Activated T-cell treated with anti-CD3 and anti-CD28 coated beads, Interleukin-2, amount 50 U/mL, for 48 hours (primary cell): ENCODE measurements at regions not wholly inside any gene's neighbourhood (a gene's known extent, or its start where the extent isn't known, plus 50 kb on each side); places are given as distances from the start of the nearest gene placed in this dataset.

Experiments
- DNase-seq, 2 experiments: peaks; one replicate each; pipeline ENCODE4 v3.0.0-alpha.2; 2020

- DNase-seq = no peak
These were observed 336.4 kb downstream of the CDH26 start for GRCh38 chr20:60294632-60295031.

- no peak for DNase-seq
These were observed 337.0 kb downstream of the CDH26 start for GRCh38 chr20:60295214-60295613.

- no peak for DNase-seq
These were observed 339.4 kb downstream of the CDH26 start for GRCh38 chr20:60297649-60298048.

DNA sequence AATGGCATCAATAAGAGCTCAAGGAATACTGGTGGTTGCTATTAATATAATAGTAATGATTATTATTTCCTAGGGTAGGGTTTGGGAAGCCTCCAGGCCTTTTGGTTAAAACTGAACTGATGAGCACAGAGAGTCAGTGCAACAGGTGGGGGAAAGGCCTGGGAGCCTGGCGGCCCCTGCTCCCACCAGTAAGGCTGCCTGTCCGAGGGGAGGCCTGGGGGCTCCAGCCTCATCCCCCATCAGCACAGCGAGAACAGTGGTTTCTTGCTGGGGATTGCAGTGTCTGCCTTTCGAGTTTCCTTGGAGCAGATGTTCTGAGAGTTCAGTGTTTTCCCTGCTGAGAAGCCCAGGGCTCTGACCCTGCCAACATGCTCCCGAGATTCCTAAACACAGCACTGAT is 340.4 kb downstream of the CDH26 start:
- DNase-seq = no peak

GRCh38 chr20:60299951-60300350 is 341.7 kb downstream of the CDH26 start:
- no peak for DNase-seq

GRCh38 chr20:60300374-60300773 is 342.2 kb downstream of the CDH26 start:
- no peak for DNase-seq

GRCh38 chr20:60302875-60303274 is 344.7 kb downstream of the CDH26 start:
- no peak for DNase-seq

- DNase-seq = no peak
These were observed 345.9 kb downstream of the CDH26 start for GRCh38 chr20:60304026-60304590.

DNA sequence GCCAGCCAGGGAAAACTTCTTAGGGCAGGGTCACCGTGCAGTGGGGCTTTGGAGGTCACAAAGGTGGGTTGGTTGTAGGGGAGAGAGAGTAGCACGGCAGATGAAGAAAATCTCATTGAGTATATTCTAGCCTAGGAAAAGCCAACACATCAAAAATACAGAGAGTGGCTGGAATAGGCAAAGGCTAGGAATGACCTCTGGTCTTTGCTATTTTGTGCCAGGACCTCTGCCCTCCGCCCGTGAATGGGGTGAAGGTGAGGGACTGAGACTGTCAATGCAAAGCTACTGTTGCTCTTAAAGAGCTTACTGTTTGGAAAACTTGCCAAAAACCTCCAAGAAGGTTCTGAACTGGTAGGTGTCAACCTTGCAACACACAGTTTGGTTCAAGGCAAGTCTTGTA is 346.7 kb downstream of the CDH26 start:
- DNase-seq = no peak

GRCh38 chr20:60306105-60306504 is 347.9 kb downstream of the CDH26 start:
- no peak for DNase-seq

DNA sequence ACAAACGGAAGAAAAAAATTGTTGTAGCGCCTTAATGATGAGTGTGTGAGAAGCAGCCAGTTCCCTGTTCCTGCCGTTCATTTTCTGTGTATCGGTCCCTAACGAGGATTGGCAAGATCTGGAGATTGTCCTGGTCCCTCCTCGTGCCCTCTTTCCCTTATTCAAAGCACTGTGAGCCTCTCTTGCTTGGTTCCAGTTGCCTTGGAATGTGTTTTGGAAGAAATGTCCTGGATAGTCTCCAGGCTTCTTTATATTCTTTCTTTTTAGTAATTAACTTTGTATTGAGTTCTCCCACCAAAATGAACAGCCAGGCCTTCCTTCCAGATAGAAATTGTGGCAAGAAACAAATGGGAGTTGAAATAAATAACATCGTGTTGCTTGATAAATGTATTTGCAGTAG is 348.3 kb downstream of the CDH26 start:
- DNase-seq = no peak

DNA sequence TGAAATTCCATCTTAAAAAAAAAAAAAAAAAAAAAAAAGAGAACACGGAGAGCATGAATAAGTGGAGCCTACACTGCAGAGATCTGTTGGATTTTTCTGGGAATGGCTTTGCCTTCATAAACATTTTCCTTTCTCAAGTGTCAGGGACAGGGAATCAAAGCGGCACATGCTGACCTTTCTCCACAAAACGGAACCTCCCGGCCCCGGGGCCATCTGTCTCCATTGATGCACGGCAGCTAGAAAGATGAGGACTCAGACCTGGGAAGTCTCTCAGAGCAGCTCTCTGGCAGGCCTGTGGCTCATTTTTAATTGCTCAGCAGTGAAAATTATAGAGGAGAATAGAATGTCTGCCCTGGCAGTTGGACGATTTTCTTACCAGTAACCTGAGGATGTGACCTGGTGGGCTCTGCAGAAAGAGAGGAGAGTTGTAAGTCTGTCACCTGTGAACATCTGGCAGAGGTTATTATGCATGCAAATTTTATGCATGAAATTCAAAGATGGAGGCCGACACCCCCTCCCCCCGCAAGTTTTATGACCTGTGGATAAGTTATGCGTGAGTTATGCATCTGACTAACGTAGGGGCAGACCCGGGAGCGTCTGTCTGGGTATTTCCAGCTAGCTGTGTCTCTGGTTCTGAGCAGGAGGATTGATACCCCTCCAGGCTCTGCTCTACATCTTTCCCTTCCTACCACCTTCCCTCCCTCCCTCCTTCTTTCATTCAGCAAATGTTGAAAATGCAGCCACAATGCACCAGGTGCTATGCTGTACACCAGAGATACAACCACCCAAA is 352.5 kb downstream of the CDH26 start:
- no peak for DNase-seq

DNA sequence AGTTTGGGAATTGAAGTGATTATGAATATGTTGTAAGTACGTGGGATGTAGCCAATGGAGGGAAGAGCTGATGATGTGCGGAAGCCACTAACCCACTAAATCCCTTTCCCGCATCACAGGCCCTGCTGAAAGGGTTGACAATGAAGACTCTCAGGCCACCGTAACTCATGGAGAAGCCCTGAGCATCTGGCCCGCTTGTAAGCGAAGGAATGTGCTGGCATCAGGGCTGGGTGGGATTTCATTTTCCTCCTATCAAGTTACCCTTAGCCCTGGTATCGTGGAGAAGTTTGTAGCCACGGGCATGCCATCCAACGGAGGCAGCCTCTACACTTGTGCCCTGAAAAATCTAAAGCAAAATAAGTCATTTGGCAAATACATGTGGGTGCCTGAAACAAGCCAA is 355.0 kb downstream of the CDH26 start:
- no peak for DNase-seq

DNA sequence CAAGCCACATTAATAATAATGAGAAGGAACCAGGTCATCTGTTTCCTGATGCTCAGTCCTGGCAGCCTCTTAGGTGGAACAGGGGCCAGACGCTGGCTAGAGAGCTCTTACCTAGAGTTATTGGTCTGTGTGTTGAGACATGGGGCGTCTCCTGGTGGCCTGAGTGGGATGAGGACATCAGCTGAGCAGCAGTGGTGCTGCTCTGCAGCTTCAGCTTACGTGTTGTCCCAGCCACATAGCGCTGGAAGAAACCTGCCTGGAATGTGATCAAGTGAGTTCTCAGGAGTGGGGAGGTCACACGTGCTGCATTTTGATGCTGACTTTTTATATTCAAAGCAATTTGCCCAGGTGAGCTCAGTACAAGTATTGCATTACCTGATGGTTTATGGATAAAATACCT is 355.4 kb downstream of the CDH26 start:
- no peak for DNase-seq

GRCh38 chr20:60314727-60315126 is 356.5 kb downstream of the CDH26 start:
- DNase-seq = no peak

- DNase-seq = no peak
These were observed 358.4 kb downstream of the CDH26 start for GRCh38 chr20:60316476-60317158.

DNA sequence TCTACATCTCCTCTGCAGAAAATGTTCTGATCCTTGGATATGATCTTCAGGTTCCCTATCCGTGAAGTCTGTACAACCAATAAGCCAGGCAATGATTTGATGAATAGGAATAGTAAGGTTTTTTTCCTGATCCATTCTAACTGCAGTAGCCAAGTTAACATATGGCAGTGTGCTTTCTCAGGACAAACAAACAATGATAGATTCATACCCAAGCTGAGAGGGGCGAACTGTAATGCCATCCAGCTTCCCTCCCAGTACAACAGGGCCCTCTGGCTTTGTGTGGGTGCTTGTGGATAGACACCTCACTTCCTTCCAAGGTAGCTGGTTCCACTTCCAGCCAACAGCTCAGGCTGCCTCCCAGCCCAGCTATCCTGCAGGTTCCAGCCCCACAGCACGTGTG is 359.2 kb downstream of the CDH26 start:
- DNase-seq = no peak

GRCh38 chr20:60321601-60322000 is 363.4 kb downstream of the CDH26 start:
- DNase-seq = no peak

- no peak for DNase-seq
These were observed 368.6 kb downstream of the CDH26 start for GRCh38 chr20:60326821-60327220.

DNA sequence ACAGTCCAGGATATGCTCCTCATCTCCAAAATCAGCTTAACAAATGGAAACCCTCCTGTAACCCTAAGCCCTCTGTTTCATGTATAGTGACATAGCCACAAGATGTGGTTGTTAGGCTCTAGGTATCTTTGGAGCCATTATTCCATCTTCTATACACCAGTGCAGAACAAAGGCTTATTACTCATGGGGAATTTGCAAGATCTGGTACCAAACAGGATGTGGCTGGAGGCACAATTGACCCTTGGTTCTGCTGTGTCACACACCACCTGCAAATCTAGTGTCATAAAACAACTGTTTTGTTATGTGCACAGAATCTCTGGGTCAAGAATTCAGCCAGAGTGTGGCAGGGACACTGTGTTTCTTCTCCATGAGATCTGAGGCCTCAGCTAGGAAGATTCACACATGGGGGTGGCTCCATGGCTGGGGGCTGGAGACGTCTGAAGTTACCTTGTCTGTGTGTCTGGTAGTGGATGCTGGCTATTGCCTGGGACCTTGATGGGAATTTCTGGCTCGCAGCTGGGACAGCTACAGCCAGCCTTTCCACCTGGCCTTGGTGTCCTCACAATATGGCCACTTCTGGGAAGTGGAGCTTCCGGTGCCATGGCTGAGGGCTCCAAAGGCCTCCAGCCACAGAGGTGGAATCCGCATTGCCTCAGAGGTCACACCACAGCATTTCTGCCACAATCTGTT is 369.9 kb downstream of the CDH26 start:
- DNase-seq = no peak

GRCh38 chr20:60330461-60330860 is 372.2 kb downstream of the CDH26 start:
- no peak for DNase-seq

- no peak for DNase-seq
These were observed 373.6 kb downstream of the CDH26 start for GRCh38 chr20:60331688-60332300.

DNA sequence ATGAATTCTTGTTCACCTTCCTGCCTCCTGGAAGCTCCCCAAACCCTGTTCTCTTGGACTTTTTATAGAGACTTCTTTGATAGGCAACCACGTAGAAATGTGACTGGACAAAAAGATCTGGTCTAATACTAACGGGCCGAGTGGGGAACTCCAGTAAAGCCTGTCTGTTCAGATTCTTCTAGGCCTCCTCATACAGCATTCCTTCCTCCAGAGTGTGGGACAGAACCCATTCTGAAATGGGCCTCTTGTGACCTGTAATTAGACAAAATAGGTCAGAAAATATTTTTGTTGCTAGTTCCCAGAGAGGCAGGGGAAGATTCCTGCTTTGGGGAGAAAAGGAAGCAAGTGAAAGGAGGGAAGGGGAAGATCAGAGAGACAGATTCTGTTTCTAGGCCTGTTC is 374.3 kb downstream of the CDH26 start:
- DNase-seq = no peak
